22Rv1 (cell line): ENCODE measurements at regions not wholly inside any gene's neighbourhood (a gene's known extent, or its start where the extent isn't known, plus 50 kb on each side); places are given as distances from the start of the nearest gene placed in this dataset.
"Not testable (repeated sequence)": the region's sequence is repeated elsewhere in the genome, so short reads cannot be mapped to it uniquely, and the experiment has no call there.

Experiments
- CTCF ChIP-seq: fragments of 450-650 bp; IDR thresholded peaks from 2 replicates; pipeline ENCODE4 v1.5.1; 2017; ENCODE audit warnings: mild to moderate bottlenecking
- ZFX ChIP-seq: fragments of 450-650 bp; IDR thresholded peaks from 2 replicates; pipeline ENCODE4 v1.6.1; 2017; ENCODE audit warnings: antibody characterized with exemption, borderline replicate concordance

GRCh38 chr5:162964144-162964543 is 473.3 kb upstream of the CCNG1 start:
- TF ChIP-seq CTCF, ZFX: not testable (repeated sequence)
